ENCODE measurements at regions not wholly inside any gene's neighbourhood (a gene's known extent, or its start where the extent isn't known, plus 50 kb on each side); places are given as distances from the start of the nearest gene placed in this dataset.

DNA sequence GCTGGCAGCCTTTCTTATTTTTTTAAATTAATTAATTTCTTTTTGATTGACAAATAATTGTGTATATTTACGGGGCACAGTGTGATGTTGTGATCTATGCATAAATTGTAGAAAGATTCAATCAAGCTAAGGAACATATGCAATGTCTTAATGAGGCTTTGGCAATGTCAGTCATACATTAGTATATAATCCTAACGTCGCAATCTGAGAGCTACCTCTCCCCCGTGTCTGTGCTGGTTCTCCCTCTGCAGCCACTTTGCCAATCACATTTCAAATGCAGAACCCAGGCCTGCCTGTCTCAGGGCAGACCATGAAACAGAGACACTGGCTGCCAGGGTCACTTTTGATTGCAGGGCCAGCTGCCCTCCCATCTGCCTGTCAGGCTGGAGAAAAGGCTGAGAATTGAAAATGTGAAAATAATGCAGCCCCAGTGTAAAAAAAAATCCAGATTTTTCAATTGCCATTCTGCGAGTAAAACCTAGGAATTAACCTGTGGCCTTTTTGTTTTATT lies 56.3 kb downstream of the SLC24A2 start:
- in situ Hi-C loops (cut with HindIII; ENCODE audit: low pct_unique_long_range_greater_than_20kb, low sequenced_read_pairs): no loop called here
- no peak for DNase-seq (ENCODE audit: low read depth in 1 of 2, low spot score in 1 of 2)

GRCh38 chr9:19728101-19728500 lies 60.7 kb downstream of the SLC24A2 start:
- in situ Hi-C loops (cut with HindIII; ENCODE audit: low pct_unique_long_range_greater_than_20kb, low sequenced_read_pairs): no loop called here

More for the DNA sequence above, 56.3 kb downstream of the SLC24A2 start:
- TF ChIP-seq JUND (IDR thresholded peaks at IDR 0.05; ENCODE audit: low read depth): no peak

GRCh38 chr9:19725970-19726369 lies 62.9 kb downstream of the SLC24A2 start:
- in situ Hi-C loops (cut with HindIII; ENCODE audit: low pct_unique_long_range_greater_than_20kb, low sequenced_read_pairs): no loop called here
- DNase-seq (ENCODE audit: low read depth in 1 of 2, low spot score in 1 of 2): no peak
- no peak for TF ChIP-seq JUND (IDR thresholded peaks at IDR 0.05; ENCODE audit: low read depth)

More at GRCh38 chr9:19728101-19728500, 60.7 kb downstream of the SLC24A2 start:
- no peak for DNase-seq (ENCODE audit: low read depth in 1 of 2, low spot score in 1 of 2)
- no peak for TF ChIP-seq JUND (IDR thresholded peaks at IDR 0.05; ENCODE audit: low read depth)

GRCh38 chr9:19720377-19720776 lies 68.5 kb downstream of the SLC24A2 start:
- in situ Hi-C loops (cut with HindIII; ENCODE audit: low pct_unique_long_range_greater_than_20kb, low sequenced_read_pairs): no loop called here
- DNase-seq (ENCODE audit: low read depth in 1 of 2, low spot score in 1 of 2): peak; percentile 11 to 62
- TF ChIP-seq JUND (IDR thresholded peaks at IDR 0.05; ENCODE audit: low read depth): no peak

DNA sequence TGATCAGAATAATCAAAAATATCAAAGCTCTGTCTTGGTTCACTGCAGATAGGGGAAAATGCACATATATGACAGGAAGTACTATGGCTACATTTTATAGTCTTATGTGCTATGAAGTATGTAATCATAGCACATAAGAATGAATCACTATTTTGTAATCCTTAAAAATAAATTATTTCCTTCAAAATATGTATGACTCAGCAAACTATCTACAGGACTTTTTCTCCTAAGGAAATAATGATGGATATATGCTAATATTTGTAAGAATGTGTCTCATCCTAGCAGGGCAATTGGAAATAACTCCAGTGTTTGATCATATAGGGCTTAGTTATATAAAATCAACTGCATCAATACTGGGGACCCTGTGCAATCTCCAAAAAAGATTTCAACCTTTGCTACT lies 85.1 kb downstream of the SLC24A2 start:
- no peak for DNase-seq (ENCODE audit: low read depth in 1 of 2, low spot score in 1 of 2)
- in situ Hi-C loops (cut with HindIII; ENCODE audit: low pct_unique_long_range_greater_than_20kb, low sequenced_read_pairs): no loop called here
- TF ChIP-seq JUND (IDR thresholded peaks at IDR 0.05; ENCODE audit: low read depth): no peak

GRCh38 chr9:19701991-19702390 lies 86.8 kb downstream of the SLC24A2 start:
- no peak for DNase-seq (ENCODE audit: low read depth in 1 of 2, low spot score in 1 of 2)
- TF ChIP-seq JUND (IDR thresholded peaks at IDR 0.05; ENCODE audit: low read depth): no peak
- in situ Hi-C loops (cut with HindIII; ENCODE audit: low pct_unique_long_range_greater_than_20kb, low sequenced_read_pairs): no loop called here

- in situ Hi-C loops (cut with HindIII; ENCODE audit: low pct_unique_long_range_greater_than_20kb, low sequenced_read_pairs): no loop called here
- no peak for DNase-seq (ENCODE audit: low read depth in 1 of 2, low spot score in 1 of 2)
- no peak for TF ChIP-seq JUND (IDR thresholded peaks at IDR 0.05; ENCODE audit: low read depth)
Measured at GRCh38 chr9:19701274-19701673, 87.6 kb downstream of the SLC24A2 start.

DNA sequence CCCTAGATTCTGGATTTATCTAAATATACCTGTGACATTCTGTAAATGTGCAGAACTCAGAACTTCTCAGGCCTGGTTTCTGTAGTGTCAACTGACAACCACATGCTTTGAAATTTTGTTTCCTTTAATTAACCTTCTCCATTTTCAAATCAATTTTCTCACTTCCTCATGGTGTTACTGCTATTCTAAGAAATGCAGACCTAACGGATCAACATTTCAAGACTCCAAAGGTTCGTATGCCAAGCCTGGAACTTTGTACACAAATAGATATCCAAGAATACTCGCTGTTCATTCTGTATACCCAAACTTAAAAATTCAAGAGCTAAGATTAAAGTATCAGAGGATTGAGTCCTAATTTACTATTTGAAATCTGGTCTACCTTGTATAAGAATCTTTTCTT lies 88.1 kb downstream of the SLC24A2 start:
- no peak for DNase-seq (ENCODE audit: low read depth in 1 of 2, low spot score in 1 of 2)
- in situ Hi-C loops (cut with HindIII; ENCODE audit: low pct_unique_long_range_greater_than_20kb, low sequenced_read_pairs): no loop called here
- TF ChIP-seq JUND (IDR thresholded peaks at IDR 0.05; ENCODE audit: low read depth): no peak

- TF ChIP-seq JUND (IDR thresholded peaks at IDR 0.05; ENCODE audit: low read depth): no peak
- DNase-seq (ENCODE audit: low read depth in 1 of 2, low spot score in 1 of 2): no peak
Measured at GRCh38 chr9:19699756-19700155, 89.1 kb downstream of the SLC24A2 start.

GRCh38 chr9:19698960-19699359 lies 89.9 kb downstream of the SLC24A2 start:
- no peak for DNase-seq (ENCODE audit: low read depth in 1 of 2, low spot score in 1 of 2)
- no peak for TF ChIP-seq JUND (IDR thresholded peaks at IDR 0.05; ENCODE audit: low read depth)
- in situ Hi-C loops (cut with HindIII; ENCODE audit: low pct_unique_long_range_greater_than_20kb, low sequenced_read_pairs): no loop called here

More at GRCh38 chr9:19699756-19700155, 89.1 kb downstream of the SLC24A2 start:
- in situ Hi-C loops (cut with HindIII; ENCODE audit: low pct_unique_long_range_greater_than_20kb, low sequenced_read_pairs): no loop called here

- in situ Hi-C loops (cut with HindIII; ENCODE audit: low pct_unique_long_range_greater_than_20kb, low sequenced_read_pairs): no loop called here
- TF ChIP-seq JUND (IDR thresholded peaks at IDR 0.05; ENCODE audit: low read depth): no peak
- no peak for DNase-seq (ENCODE audit: low read depth in 1 of 2, low spot score in 1 of 2)
Measured at GRCh38 chr9:19694601-19695000, 94.2 kb downstream of the SLC24A2 start.

GRCh38 chr9:19690128-19690527 lies 98.7 kb downstream of the SLC24A2 start:
- no peak for DNase-seq (ENCODE audit: low read depth in 1 of 2, low spot score in 1 of 2)
- TF ChIP-seq JUND (IDR thresholded peaks at IDR 0.05; ENCODE audit: low read depth): no peak
- in situ Hi-C loops (cut with HindIII; ENCODE audit: low pct_unique_long_range_greater_than_20kb, low sequenced_read_pairs): no loop called here

DNA sequence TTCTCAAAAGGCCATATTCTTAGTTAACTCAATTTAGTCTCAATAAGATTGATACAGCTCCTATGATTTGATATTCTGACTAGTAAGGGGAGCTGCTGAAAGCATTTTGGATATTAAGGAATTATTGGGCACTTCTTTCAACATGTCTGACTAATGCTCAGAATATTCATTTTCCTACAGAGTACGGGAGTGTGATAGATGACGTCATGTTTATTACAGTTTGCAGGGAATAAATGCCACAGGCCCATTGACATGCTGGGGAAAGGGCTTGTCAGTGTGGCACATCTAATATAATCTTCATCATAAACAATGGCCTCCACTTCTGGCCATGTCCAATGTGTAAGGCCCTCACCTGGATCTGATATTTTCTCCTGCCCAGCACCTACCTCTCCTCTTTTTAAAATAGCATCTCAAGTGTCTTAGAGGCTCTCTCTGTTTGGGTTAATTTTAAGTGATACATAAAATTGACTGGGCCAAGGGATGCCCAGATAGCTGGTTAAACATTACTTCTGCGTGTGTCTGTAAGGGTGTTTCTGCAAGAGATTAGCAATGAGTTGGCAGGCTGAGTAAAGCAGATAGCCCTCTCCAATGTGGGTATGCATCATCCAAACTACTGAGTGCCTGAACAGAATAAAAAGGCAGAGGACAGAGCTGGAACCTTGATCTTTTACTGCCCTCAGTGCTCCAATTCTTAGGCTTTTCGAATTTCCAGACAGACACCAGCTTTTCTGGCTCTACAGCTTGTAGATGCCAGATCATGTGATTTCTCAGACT lies 99.3 kb downstream of the SLC24A2 start:
- no peak for TF ChIP-seq JUND (IDR thresholded peaks at IDR 0.05; ENCODE audit: low read depth)
- no peak for DNase-seq (ENCODE audit: low read depth in 1 of 2, low spot score in 1 of 2)
- in situ Hi-C loops (cut with HindIII; ENCODE audit: low pct_unique_long_range_greater_than_20kb, low sequenced_read_pairs): no loop called here
